Pancreas (tissue), 10 donors: ENCODE measurements at regions not wholly inside any gene's neighbourhood (a gene's known extent, or its start where the extent isn't known, plus 50 kb on each side); places are given as distances from the start of the nearest gene placed in this dataset.

Experiments
- ATAC-seq, 4 donors: fragments of 200-7000 bp; cut with Tn5 transposase; one replicate each; pipeline versions ENCODE4 v1.8.0 to v1.9.1; 2020; ENCODE audit warnings: mild to moderate bottlenecking in 4 of 4, moderate library complexity in 4 of 4
- DNase-seq, 6 donors: peaks; one replicate each; pipeline ENCODE4 v3.0.0-alpha.2; 2020
- FAIRE-seq: peaks from 2 replicates; lab custom pipeline; 2012; peaks lifted over from hg19 to GRCh38; lab: Jason Lieb, UNC
- H3K27ac ChIP-seq, 4 donors: fragments of 200-600 bp; sonication (generic); 1 replicate in 3 of 4; 2 replicates in 1 of 4; pipeline versions ENCODE4 v1.5.0 to v1.8.0; 2020
- H3K27me3 ChIP-seq, 4 donors: fragments of 200-600 bp; one replicate each; pipeline ENCODE4 v1.8.0; 2021
- H3K36me3 ChIP-seq, 3 donors: fragments of 200-600 bp; sonication (generic) in 1 of 3; one replicate each; pipeline versions ENCODE4 v1.5.0 to v1.8.0; 2020 to 2021
- H3K4me1 ChIP-seq, 3 donors: fragments of 200-600 bp; one replicate each; pipeline ENCODE4 v1.8.0; 2021
- H3K4me3 ChIP-seq, 4 donors: fragments of 200-600 bp; sonication (generic) in 2 of 4; one replicate each; pipeline versions ENCODE4 v1.5.0 to v1.8.0; 2020 to 2021
- H3K9me3 ChIP-seq, 4 donors: fragments of 200-600 bp; one replicate each; pipeline ENCODE4 v1.8.0; 2021
- CTCF ChIP-seq, 4 donors: fragments of 200-600 bp; sonication (generic) in 3 of 4; IDR thresholded peaks; one replicate each; pipeline versions ENCODE4 v1.5.0 to v1.8.0; 2021; ENCODE audit warnings: antibody characterized with exemption in 4 of 4
- WGBS, 2 donors: extraction: QIAGEN DNeasy Blood & Tissue Kit; methylation state at CpG; one replicate each; pipeline ENCODE4 v1.1.7; 2013; 5-methylcytosine and 5-hydroxymethylcytosine counted together
- intact Hi-C, 3 donors: fragments of 100-400 bp; cut with DNase I; formaldehyde crosslinking; loops; one replicate each; pipeline versions ENCODE4 v1.11.1 to v1.14.2; 2022
- donor health status: healthy with polysubstance abuse.
- donor health status: DM: no; HTN: no; CAD: no; lungs with moderate emphysema.
- donor health status: DM: no; HTN: no; CAD: no.
- donor health status: control.
- donor health status: control.
- donor health status: Bipolar disorder and iron deficiency.
- donor health status: DM: yes; HTN: yes; CAD: no.
- donor health status: DM: no; HTN: no; CAD: no.
- donor health status: DM: no; HTN: no; CAD: no.
- donor health status: DM: yes; HTN: yes; CAD: no.

GRCh38 chr2:188158337-188159100 is 133.2 kb upstream of the GULP1 start:
- ATAC-seq, result no peak
- no peak for FAIRE-seq
- no peak overlapping the region for H3K4me3 ChIP-seq
- no peaks in the 10 kb centered on the region for H3K4me1 ChIP-seq
- no peak for DNase-seq
- no peaks in the 10 kb centered on the region for H3K9me3 ChIP-seq
- whole genome bisulfite sequencing, 2 donors, result 61 to 71% methylated on average over 9 of the region's 9 CpGs
- no peaks in the 10 kb centered on the region for H3K36me3 ChIP-seq
- no peak overlapping the region for H3K27ac ChIP-seq
- no peak for TF ChIP-seq CTCF (IDR thresholded peaks at IDR 0.05)
- intact Hi-C loops, result no loop called here
- H3K27me3 ChIP-seq, result no peaks in the 10 kb centered on the region

GRCh38 chr2:188159484-188159883 is 132.2 kb upstream of the GULP1 start:
- no peak for TF ChIP-seq CTCF (IDR thresholded peaks at IDR 0.05)
- DNase-seq, result no peak
- no peak for ATAC-seq
- H3K4me1 ChIP-seq, result no peaks in the 10 kb centered on the region
- FAIRE-seq, result no peak
- WGBS, 2 donors, result 77 to 91% methylated on average over 2 of the region's 2 CpGs
- no peaks in the 10 kb centered on the region for H3K27me3 ChIP-seq
- intact Hi-C loops, result no loop called here
- H3K27ac ChIP-seq, result no peak overlapping the region
- no peaks in the 10 kb centered on the region for H3K9me3 ChIP-seq
- H3K36me3 ChIP-seq, result no peaks in the 10 kb centered on the region
- H3K4me3 ChIP-seq, result no peak overlapping the region

GRCh38 chr2:188170356-188170755 is 121.3 kb upstream of the GULP1 start:
- FAIRE-seq (no peak), ATAC-seq (no peak), DNase-seq (no peak)
- H3K27ac ChIP-seq, result no peak overlapping the region
- intact Hi-C loops, result no loop called here
- H3K9me3 ChIP-seq, result no peaks in the 10 kb centered on the region
- H3K36me3 ChIP-seq, result no peaks in the 10 kb centered on the region
- 89 to 90% methylated on average over 4 of the region's 4 CpGs for WGBS, 2 donors
- H3K27me3 ChIP-seq, result no peaks in the 10 kb centered on the region
- no peak for TF ChIP-seq CTCF (IDR thresholded peaks at IDR 0.05)
- no peaks in the 10 kb centered on the region for H3K4me1 ChIP-seq
- H3K4me3 ChIP-seq, result no peak overlapping the region

GRCh38 chr2:188176620-188177019 is 115.1 kb upstream of the GULP1 start:
- intact Hi-C loops, result no loop called here
- Histone ChIP-seq H3K4me1 (no peaks in the 10 kb centered on the region), H3K27ac (no peak overlapping the region), H3K36me3 (no peaks in the 10 kb centered on the region), H3K27me3 (no peaks in the 10 kb centered on the region), H3K4me3 (no peak overlapping the region), H3K9me3 (no peaks in the 10 kb centered on the region)
- ATAC-seq, result no peak
- no peak for TF ChIP-seq CTCF (IDR thresholded peaks at IDR 0.05)
- no peak for DNase-seq
- FAIRE-seq, result no peak

GRCh38 chr2:188181067-188181838 is 110.4 kb upstream of the GULP1 start:
- Histone ChIP-seq H3K27me3 (no peaks in the 10 kb centered on the region), H3K9me3 (no peaks in the 10 kb centered on the region), H3K27ac (no peak overlapping the region), H3K4me1 (no peaks in the 10 kb centered on the region), H3K4me3 (no peak overlapping the region), H3K36me3 (no peaks in the 10 kb centered on the region)
- 52 to 59% methylated on average over 5 of the region's 5 CpGs for WGBS, 2 donors
- ATAC-seq, result no peak
- no peak for FAIRE-seq
- DNase-seq, result no peak
- TF ChIP-seq CTCF (IDR thresholded peaks at IDR 0.05), result no peak
- intact Hi-C loops, result no loop called here
